ENCODE measurements at regions not wholly inside any gene's neighbourhood (a gene's known extent, or its start where the extent isn't known, plus 50 kb on each side); places are given as distances from the start of the nearest gene placed in this dataset.
A peak's percentile ranks its signal among the peaks of the same experiment; 100 is the strongest.
"Not testable (repeated sequence)": the region's sequence is repeated elsewhere in the genome, so short reads cannot be mapped to it uniquely, and the experiment has no call there.

DNA sequence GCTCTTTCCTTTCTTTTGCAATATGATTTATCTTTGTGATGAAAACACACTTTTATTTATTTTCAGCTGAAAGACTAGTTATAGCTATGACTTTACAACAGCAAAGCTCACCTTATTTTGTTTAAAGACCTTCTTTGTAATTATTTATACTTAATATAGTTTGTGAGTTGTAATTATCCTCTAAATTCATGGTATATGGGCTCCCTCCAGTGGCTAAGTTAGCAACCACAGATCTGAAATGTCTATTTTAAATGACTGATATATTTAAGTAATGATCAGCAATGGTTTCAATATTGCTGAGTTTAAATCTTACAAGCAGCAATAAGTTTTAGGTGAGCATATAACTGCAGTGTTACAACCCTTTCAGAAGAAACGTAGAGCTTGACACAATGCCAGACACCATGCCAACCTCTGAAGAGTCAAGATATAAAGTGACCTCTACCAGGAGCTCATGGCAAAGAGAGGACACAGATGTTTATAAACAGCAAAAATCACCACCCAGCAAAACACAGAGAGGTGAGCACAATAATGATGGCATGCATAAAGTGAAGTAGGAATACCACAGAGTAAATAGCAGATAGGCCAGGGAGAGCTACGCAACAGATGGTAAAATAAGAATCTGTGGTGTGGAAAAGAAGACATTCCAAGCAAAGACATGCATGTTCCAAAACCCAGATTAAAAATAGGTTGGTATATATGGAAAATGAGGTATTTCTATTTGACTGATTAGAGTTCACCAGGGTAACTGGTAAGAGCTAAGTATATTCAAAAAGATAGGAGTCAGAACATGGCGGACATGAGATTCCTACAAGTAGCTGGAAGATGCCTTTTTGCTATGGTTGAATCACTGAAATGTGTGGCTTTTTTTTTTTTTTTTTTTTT lies 143.7 kb upstream of the ZNF385D start:
- peak; percentile 15 for DNase-seq (ENCODE audit: low spot score)

- no peak for DNase-seq (ENCODE audit: low spot score)
These were observed 147.3 kb upstream of the ZNF385D start for GRCh38 chr3:21898316-21898715.

DNA sequence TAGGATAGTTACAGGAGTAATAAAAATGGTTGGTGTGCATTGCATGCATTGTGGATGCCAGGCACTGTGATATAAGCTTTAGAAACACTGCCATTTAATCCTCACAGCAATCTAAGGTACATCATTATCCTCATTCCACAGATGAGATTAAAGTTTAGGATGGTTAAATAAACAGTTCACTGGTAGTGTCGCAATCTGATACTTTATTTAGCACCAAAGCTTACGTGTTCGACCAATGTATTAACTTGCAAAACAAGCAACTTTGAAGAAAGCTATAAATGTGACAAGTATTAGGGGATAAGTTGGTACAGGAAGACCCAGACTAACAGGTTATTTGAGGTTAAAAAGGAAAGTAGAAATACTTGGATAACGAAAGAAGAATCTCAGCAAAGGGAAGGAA lies 150.5 kb upstream of the ZNF385D start:
- DNase-seq (ENCODE audit: low spot score): no peak

DNA sequence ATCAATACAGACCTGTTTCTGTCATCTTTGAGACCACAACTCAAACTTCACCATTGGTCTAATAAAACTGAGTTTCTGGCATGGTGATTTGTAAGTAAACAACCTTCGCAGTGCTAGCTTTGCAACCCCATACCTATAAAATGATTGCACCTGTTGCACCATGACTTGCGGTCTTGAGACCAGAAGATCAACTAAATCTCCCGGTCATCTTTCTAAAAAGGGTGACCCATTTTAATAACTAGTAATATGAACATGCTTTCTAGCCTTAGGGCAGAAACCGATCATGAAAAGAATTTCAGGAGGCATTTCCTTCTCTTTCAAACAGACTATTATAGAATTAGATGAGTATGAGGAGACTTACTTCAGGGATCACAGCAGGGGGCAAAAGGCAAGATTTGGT lies 151.9 kb upstream of the ZNF385D start:
- no peak for DNase-seq (ENCODE audit: low spot score)

GRCh38 chr3:21909096-21909495 lies 158.1 kb upstream of the ZNF385D start:
- DNase-seq (ENCODE audit: low spot score): no peak

- DNase-seq (ENCODE audit: low spot score): no peak
These were observed 161.7 kb upstream of the ZNF385D start for GRCh38 chr3:21912711-21913110.

- DNase-seq (ENCODE audit: low spot score): peak; percentile 37
These were observed 162.8 kb upstream of the ZNF385D start for GRCh38 chr3:21913791-21914190.

DNA sequence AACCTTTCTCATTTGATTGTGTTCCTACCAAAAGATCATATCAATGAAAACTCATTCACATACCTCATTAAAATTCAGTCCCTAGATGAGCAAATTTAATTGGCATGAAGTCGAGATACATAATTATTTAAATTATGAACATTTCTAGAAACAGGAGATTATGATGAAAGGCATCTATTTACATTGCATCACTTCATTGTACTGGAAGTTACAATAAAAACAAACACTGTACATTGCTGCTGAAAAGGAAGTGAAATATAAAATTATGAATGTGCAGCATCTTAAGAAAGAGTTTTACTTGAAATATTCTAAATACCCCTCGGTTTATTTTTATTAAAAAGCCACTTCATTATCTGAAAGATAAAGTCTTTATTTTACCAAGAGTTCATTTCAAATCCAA lies 163.4 kb upstream of the ZNF385D start:
- no peak for DNase-seq (ENCODE audit: low spot score)

GRCh38 chr3:21919383-21919782 lies 168.4 kb upstream of the ZNF385D start:
- no peak for DNase-seq (ENCODE audit: low spot score)

GRCh38 chr3:21920421-21920861 lies 169.4 kb upstream of the ZNF385D start:
- DNase-seq (ENCODE audit: low spot score): peak; percentile 60

DNA sequence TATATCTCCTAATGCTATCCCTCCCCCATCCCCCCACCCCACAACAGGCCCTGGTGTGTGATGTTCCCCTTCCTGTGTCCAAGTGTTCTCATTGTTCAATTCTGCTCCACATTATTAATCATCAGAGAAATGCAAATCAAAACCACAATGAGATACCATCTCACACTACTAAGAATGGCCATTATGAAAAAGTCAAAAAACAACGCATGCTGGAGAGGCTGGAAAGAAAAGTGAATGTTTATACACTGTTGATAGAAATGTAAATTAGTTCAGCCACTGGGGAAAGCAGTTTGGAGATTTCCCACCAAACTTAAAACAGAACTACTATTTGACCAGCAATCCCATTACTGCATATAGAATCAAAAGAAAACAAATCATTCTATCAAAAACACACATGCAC lies 172.1 kb upstream of the ZNF385D start:
- not testable (repeated sequence) for DNase-seq (ENCODE audit: low spot score)

- no peak for DNase-seq (ENCODE audit: low spot score)
These were observed 176.3 kb upstream of the ZNF385D start for GRCh38 chr3:21927261-21927660.

DNA sequence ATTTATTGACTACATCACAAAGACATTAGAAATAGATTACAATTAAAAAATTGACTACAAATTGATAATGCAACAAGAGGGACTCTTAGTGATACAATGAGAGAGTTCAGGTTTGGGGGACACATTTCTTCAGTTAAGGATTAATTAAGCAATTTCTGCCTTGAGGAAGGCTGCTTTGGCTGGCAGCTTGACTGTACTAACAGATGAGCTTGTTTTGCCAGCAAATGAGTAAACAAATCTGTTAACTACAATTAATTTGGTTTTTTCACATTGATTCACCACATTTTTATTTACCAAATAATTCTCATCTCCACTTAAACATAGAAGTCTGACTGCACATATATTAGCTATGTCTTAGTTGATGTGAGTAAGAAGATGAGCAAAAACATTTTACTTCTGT lies 183.6 kb upstream of the ZNF385D start:
- no peak for DNase-seq (ENCODE audit: low spot score)

GRCh38 chr3:21936207-21936606 lies 185.2 kb upstream of the ZNF385D start:
- DNase-seq (ENCODE audit: low spot score): no peak

DNA sequence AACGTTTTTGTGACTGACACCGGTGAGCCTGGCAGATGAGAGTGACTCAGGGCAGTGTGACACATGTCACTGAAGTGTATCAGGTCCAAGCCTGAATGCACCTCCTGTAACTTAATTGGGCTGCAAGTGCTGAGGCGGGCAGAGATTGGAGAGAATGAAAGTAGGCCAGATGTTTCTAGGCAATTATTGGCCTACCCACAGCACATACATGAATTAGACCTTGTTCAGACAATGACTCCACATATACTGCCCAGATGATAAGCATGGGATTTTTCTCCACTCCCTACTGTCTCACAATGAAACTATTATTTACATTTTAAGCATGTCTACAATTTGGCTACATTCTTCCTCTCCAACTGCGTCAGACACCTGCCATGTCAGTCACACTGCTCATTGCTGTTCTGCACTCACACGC lies 187.3 kb upstream of the ZNF385D start:
- DNase-seq (ENCODE audit: low spot score): no peak

GRCh38 chr3:21942328-21942727 lies 191.3 kb upstream of the ZNF385D start:
- DNase-seq (ENCODE audit: low spot score): peak; percentile 52

GRCh38 chr3:21944251-21944650 lies 193.2 kb upstream of the ZNF385D start:
- DNase-seq (ENCODE audit: low spot score): no peak

DNA sequence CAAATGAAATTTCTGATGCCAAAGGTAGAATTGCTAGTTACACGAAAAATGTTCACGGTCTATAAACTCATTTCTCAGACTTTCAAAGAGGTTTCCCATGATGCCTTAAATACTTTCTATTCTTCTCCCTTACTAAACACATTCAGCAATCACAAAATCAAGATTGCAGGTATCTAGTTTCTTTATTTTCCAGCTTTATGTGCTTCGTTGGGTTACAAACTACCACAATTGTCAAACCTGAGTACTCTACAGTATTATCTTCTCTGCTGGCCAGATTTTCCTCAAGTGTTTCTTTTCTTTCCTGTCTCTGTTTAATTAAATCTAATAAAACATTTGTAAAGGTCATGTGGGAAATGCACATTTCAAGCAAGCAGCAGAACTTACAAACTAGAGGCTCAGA lies 201.8 kb upstream of the ZNF385D start:
- no peak for DNase-seq (ENCODE audit: low spot score)

GRCh38 chr3:21954709-21955108 lies 203.7 kb upstream of the ZNF385D start:
- peak; percentile 74 for DNase-seq (ENCODE audit: low spot score)

- DNase-seq (ENCODE audit: low spot score): no peak
These were observed 204.4 kb upstream of the ZNF385D start for GRCh38 chr3:21955406-21955805.

DNA sequence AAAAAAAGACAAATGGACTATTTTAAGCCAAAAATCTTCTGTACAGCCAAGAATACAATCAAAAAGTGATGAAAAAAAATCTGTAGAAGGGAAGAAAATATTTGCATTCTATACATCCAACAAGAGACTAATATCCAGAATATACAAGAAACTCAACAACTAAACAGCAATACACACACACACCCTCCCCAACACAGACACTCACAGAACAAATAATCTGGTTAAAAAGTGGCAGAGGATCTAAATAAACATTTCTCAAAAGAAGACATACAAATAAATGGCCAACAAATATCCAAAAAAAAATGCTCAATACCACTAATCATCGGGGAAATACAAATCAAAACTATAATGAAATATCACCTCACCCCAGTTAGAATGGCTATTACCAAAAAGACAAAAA lies 209.0 kb upstream of the ZNF385D start:
- DNase-seq (ENCODE audit: low spot score): no peak

GRCh38 chr3:21962456-21962855 lies 211.4 kb upstream of the ZNF385D start:
- no peak for DNase-seq (ENCODE audit: low spot score)

- DNase-seq (ENCODE audit: low spot score): not testable (repeated sequence)
These were observed 215.4 kb upstream of the ZNF385D start for GRCh38 chr3:21966457-21966856.

GRCh38 chr3:21979706-21980105 lies 228.7 kb upstream of the ZNF385D start:
- DNase-seq (ENCODE audit: low spot score): no peak
